Colonic mucosa (tissue), 4 donors: ENCODE measurements at regions not wholly inside any gene's neighbourhood (a gene's known extent, or its start where the extent isn't known, plus 50 kb on each side); places are given as distances from the start of the nearest gene placed in this dataset.

ENCODE experiments used
- DNase-seq: peaks from one replicate; pipeline ENCODE4 v3.0.0-alpha.2; 2020
- H3K27ac ChIP-seq: fragments of 200-600 bp; one replicate; pipeline ENCODE4 v1.8.0; 2021
- H3K27me3 ChIP-seq: fragments of 200-600 bp; one replicate; pipeline ENCODE4 v1.8.0; 2021
- H3K36me3 ChIP-seq: fragments of 200-600 bp; one replicate; pipeline ENCODE4 v1.8.0; 2021
- H3K4me1 ChIP-seq: fragments of 200-600 bp; one replicate; pipeline ENCODE4 v1.8.0; 2021; ENCODE audit warnings: mild to moderate bottlenecking
- H3K4me3 ChIP-seq: fragments of 200-600 bp; one replicate; pipeline ENCODE4 v1.8.0; 2021
- H3K9ac ChIP-seq, 2 donors: one replicate each; pipeline ENCODE4 v1.7.0; 2013; ENCODE audit warnings: control low read depth in 2 of 2, low read depth in 2 of 2, low read length in 2 of 2
- H3K9me3 ChIP-seq: fragments of 200-600 bp; one replicate; pipeline ENCODE4 v1.8.0; 2021
- intact Hi-C: fragments of 100-400 bp; cut with DNase I; formaldehyde crosslinking; loops from one replicate; pipeline ENCODE4 v1.14.1; 2022
- TF ChIP-seq, protein P1 (sequence below): fragments of 200-600 bp; IDR thresholded peaks from one replicate; pipeline ENCODE4 v1.8.0; 2022; ENCODE audit warnings: antibody characterized with exemption, mild to moderate bottlenecking
- donor health status: healthy.
- donor health status: DM: no; HTN: no; CAD: no.
- donor health status: DM: no; HTN: no; CAD: no.

DNA sequence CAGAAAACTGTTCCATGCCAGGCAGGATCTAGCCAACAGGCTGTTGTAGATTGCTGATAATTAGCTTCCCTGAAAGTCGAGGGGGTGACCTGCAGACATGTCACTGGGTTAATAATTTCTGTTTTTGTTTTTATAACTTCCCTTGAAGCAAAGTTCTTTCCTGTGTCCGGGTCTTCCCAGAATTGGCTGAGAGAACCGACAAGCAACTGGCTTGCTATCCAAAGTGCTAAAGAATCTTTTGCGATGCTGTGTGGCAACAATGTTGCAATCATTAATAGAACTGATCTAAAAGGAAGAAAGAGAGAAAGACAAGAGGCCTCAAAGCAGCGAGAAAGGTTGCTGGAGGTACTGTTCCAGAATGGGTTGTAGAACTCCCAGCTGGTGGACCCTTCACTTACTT is 132.1 kb upstream of the DPP6 start:
- Histone ChIP-seq H3K27ac (no peak overlapping the region), H3K9ac (no peak overlapping the region), H3K27me3 (no peaks in the 10 kb centered on the region), H3K9me3 (no peaks in the 10 kb centered on the region), H3K36me3 (no peaks in the 10 kb centered on the region), H3K4me3 (no peak overlapping the region), H3K4me1 (no peaks in the 10 kb centered on the region)
- DNase-seq: no peak
- intact Hi-C loops: no loop called here
- TF ChIP-seq, protein P1, sequence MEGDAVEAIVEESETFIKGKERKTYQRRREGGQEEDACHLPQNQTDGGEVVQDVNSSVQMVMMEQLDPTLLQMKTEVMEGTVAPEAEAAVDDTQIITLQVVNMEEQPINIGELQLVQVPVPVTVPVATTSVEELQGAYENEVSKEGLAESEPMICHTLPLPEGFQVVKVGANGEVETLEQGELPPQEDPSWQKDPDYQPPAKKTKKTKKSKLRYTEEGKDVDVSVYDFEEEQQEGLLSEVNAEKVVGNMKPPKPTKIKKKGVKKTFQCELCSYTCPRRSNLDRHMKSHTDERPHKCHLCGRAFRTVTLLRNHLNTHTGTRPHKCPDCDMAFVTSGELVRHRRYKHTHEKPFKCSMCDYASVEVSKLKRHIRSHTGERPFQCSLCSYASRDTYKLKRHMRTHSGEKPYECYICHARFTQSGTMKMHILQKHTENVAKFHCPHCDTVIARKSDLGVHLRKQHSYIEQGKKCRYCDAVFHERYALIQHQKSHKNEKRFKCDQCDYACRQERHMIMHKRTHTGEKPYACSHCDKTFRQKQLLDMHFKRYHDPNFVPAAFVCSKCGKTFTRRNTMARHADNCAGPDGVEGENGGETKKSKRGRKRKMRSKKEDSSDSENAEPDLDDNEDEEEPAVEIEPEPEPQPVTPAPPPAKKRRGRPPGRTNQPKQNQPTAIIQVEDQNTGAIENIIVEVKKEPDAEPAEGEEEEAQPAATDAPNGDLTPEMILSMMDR: no peak

DNA sequence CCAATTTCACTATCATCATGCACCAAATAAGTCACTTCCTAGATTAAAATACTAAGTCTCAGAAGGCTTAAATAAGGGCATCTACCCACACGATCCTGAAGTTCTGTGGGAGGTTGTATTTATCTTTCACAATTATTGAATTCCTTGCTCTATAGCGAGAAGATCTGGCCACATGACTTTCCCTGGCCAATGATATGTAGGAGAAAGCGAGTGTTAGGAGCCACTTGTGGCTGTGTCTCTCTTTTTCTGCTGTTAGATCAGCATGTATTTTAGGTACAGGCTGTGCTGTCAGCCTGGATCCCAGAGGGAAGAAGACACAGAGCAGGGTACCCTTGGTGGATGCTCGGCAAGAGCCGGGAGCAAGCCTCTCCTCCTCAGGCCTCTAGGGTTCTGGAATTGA is 131.3 kb upstream of the DPP6 start:
- no peak overlapping the region for H3K27ac ChIP-seq
- DNase-seq: no peak
- no peak overlapping the region for H3K4me3 ChIP-seq
- TF ChIP-seq, protein P1: no peak
- no peaks in the 10 kb centered on the region for H3K4me1 ChIP-seq
- no peak overlapping the region for H3K9ac ChIP-seq
- H3K9me3 ChIP-seq: no peaks in the 10 kb centered on the region
- H3K27me3 ChIP-seq: no peaks in the 10 kb centered on the region
- intact Hi-C loops: no loop called here
- no peaks in the 10 kb centered on the region for H3K36me3 ChIP-seq

DNA sequence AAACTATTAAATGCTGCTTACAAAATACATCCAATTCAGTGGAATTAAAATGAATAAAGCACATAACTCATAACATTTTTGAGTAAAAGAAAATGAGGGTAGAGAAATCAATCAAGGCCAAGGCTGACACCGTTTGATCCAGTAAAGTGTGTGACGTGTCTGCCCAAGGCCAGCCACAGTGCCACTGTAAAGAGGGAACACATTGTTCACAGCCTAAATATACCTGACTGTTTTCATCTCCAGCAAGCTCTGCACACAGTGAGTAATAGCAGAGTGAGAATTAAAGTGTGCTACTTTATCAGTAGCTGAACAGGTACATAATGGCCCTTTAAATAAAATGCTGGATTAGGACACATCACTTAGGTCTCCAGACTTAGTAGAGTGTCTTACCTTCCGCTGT is 130.8 kb upstream of the DPP6 start:
- Histone ChIP-seq H3K27ac (no peak overlapping the region), H3K9ac (no peak overlapping the region), H3K27me3 (no peaks in the 10 kb centered on the region), H3K4me3 (no peak overlapping the region), H3K36me3 (no peaks in the 10 kb centered on the region), H3K4me1 (no peaks in the 10 kb centered on the region), H3K9me3 (no peaks in the 10 kb centered on the region)
- DNase-seq: no peak
- intact Hi-C loops: no loop called here
- TF ChIP-seq, protein P1: no peak

DNA sequence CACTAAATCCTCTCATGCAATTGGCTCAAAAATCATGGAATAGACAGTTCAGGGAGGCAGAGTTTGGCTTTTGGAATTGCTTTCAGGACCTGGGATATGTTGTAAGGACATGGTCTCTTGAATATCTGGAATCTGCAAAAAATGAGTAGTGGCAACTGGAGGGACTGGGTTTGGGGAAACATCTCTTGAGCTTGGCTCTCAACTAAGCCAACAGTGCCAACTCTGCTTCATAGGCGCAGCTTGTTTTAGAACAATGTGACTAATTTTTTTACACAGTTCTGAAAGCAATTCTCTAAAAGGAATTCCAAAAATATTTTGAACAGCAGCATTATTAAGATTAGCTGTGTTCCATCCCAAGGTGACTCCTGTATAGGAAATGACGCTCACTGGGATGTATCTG is 121.5 kb upstream of the DPP6 start:
- TF ChIP-seq, protein P1: no peak
- Histone ChIP-seq H3K9me3 (no peaks in the 10 kb centered on the region), H3K27me3 (no peaks in the 10 kb centered on the region), H3K4me3 (no peak overlapping the region), H3K27ac (no peak overlapping the region), H3K36me3 (no peaks in the 10 kb centered on the region), H3K4me1 (no peaks in the 10 kb centered on the region), H3K9ac (no peak overlapping the region)
- DNase-seq: no peak
- intact Hi-C loops: no loop called here

DNA sequence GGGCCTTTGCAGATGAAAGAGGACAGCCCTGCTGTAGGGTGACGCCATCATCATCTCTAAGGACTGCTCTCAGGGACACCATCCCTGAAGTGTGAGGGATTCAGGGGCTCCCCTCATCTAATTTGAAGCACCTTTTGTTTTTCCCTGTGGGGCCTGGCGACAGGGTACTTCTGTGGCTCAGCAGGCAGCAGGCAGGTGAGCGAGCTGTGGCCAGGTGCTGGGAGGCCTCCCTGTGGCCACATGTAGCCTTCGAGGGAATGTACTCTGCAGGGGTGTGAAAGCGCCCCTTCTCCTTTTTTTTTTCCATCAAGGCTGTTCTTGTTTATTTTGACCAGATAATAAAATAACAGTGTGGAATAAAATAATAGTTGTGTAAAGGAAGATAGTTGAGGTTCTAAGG is 118.2 kb upstream of the DPP6 start:
- no peaks in the 10 kb centered on the region for H3K4me1 ChIP-seq
- H3K27ac ChIP-seq: no peak overlapping the region
- DNase-seq: no peak
- intact Hi-C loops: no loop called here
- no peak overlapping the region for H3K4me3 ChIP-seq
- H3K27me3 ChIP-seq: no peaks in the 10 kb centered on the region
- TF ChIP-seq, protein P1: no peak
- H3K36me3 ChIP-seq: no peaks in the 10 kb centered on the region
- H3K9me3 ChIP-seq: no peaks in the 10 kb centered on the region
- H3K9ac ChIP-seq: no peak overlapping the region

DNA sequence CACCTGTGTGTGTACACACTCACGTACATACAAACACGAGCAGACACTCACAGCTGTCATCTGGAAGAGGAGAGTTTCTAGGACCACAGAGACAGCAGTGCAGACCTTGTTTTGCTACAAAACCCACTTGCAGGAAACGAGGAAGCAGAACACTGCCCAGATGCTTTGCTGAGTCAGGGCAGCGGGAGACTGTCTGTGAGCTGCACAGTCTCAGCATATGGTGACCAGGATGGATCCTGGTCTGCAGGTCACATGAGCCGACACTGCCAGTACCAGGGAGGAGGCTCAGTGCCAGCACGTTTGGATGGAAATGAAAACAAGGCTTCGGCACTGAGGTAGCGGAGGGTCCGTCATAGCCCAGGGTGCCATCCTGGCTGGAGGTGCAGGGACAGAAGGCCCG is 117.6 kb upstream of the DPP6 start:
- no peaks in the 10 kb centered on the region for H3K4me1 ChIP-seq
- no peaks in the 10 kb centered on the region for H3K27me3 ChIP-seq
- no peak overlapping the region for H3K4me3 ChIP-seq
- H3K27ac ChIP-seq: no peak overlapping the region
- intact Hi-C loops: no loop called here
- no peaks in the 10 kb centered on the region for H3K9me3 ChIP-seq
- H3K9ac ChIP-seq: no peak overlapping the region
- DNase-seq: no peak
- H3K36me3 ChIP-seq: no peaks in the 10 kb centered on the region
- TF ChIP-seq, protein P1: no peak
